Loucy (cell line): ENCODE measurements at regions not wholly inside any gene's neighbourhood (a gene's known extent, or its start where the extent isn't known, plus 50 kb on each side); places are given as distances from the start of the nearest gene placed in this dataset.

Source experiments
- CTCF ChIP-seq: fragments of 200-600 bp; sonication (generic); conservative IDR thresholded peaks from 2 replicates; pipeline ENCODE4 v1.5.1; 2014; ENCODE audit warnings: mild to moderate bottlenecking, antibody characterized with exemption, low read length
- EZH2phosphoT487 ChIP-seq: fragments of 200-600 bp; IDR thresholded peaks from 2 replicates; pipeline ENCODE4 v1.6.1; 2018; ENCODE audit warnings: antibody characterized with exemption, mild to moderate bottlenecking, moderate library complexity, borderline replicate concordance

GRCh38 chr4:111921714-111922113 lies 223.5 kb upstream of the FAM241A start:
- TF ChIP-seq CTCF, result no peak
- no peak for TF ChIP-seq EZH2phosphoT487
